AG10803 (cell line): ENCODE measurements at regions not wholly inside any gene's neighbourhood (a gene's known extent, or its start where the extent isn't known, plus 50 kb on each side); places are given as distances from the start of the nearest gene placed in this dataset.

ENCODE experiments used
- DNase-seq: peaks from one replicate; pipeline ENCODE4 v3.0.0; 2010; ENCODE audit warnings: low read depth
- H3K4me3 ChIP-seq: 2 replicates; pipeline ENCODE4 v1.5.1; 2011; ENCODE audit warnings: mild to moderate bottlenecking, low read length, control low read depth
- CTCF ChIP-seq: conservative IDR thresholded peaks from 2 replicates; pipeline ENCODE4 v1.5.1; 2011; ENCODE audit warnings: mild to moderate bottlenecking, low read length, control low read depth, inconsistent platforms

- DNase-seq, result peak; percentile 19
- TF ChIP-seq CTCF, result no peak
These were observed 123.7 kb upstream of the CLSTN2 start for GRCh38 chr3:139811331-139811730.

GRCh38 chr3:139808201-139808600, 126.8 kb upstream of the CLSTN2 start:
- H3K4me3 ChIP-seq, result no peak overlapping the region
- DNase-seq, result no peak
- TF ChIP-seq CTCF, result no peak

More at GRCh38 chr3:139811331-139811730, 123.7 kb upstream of the CLSTN2 start:
- no peak overlapping the region for H3K4me3 ChIP-seq

GRCh38 chr3:139803294-139803693, 125.5 kb upstream of the NMNAT3 start:
- no peak for TF ChIP-seq CTCF
- no peak for DNase-seq
- no peak overlapping the region for H3K4me3 ChIP-seq

- TF ChIP-seq CTCF, result no peak
- peak; percentile 10 for DNase-seq
- H3K4me3 ChIP-seq, result no peak overlapping the region
These were observed 120.1 kb upstream of the NMNAT3 start for GRCh38 chr3:139797724-139798343.

GRCh38 chr3:139794469-139795265, 116.9 kb upstream of the NMNAT3 start:
- DNase-seq, result no peak
- H3K4me3 ChIP-seq, result no peak overlapping the region
- no peak for TF ChIP-seq CTCF

- no peak overlapping the region for H3K4me3 ChIP-seq
- no peak for TF ChIP-seq CTCF
- no peak for DNase-seq
These were observed 115.6 kb upstream of the NMNAT3 start for GRCh38 chr3:139793408-139793807.

GRCh38 chr3:139780593-139780992, 102.8 kb upstream of the NMNAT3 start:
- DNase-seq, result no peak

More at GRCh38 chr3:139780593-139780992, 102.8 kb upstream of the NMNAT3 start:
- TF ChIP-seq CTCF, result no peak
- no peak overlapping the region for H3K4me3 ChIP-seq
